ENCODE measurements at regions not wholly inside any gene's neighbourhood (a gene's known extent, or its start where the extent isn't known, plus 50 kb on each side); places are given as distances from the start of the nearest gene placed in this dataset.

DNA sequence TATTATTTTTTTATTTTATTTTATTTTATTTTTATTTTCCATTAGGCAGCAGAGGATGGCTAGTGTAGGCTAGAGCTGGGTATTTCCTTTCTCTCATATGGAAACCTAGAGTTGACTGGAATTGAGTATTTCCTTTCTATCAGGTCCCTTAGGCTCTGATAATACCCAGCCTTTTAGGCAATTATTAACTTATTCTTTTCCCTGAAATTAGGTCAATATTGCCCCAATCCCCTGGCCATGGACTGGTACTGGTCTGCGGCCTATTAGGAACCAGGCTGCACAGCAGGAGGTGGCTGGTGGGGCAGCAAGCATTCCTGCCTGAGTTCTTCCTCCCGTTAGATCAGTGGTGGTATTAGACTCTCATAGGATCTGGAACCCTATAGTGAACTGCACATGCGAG is 632.2 kb downstream of the TENT5A start:
- TF ChIP-seq FOXP1 (CRISPR knock-in tag; IDR thresholded peaks at IDR 0.05; ENCODE audit: borderline replicate concordance) (no peak), SP1 (CRISPR knock-in tag; conservative IDR thresholded peaks at IDR 0.05) (no peak), TEAD4 (CRISPR knock-in tag; IDR thresholded peaks at IDR 0.05) (no peak), CREM (CRISPR knock-in tag; IDR thresholded peaks at IDR 0.05) (no peak)
- TF ChIP-seq, protein P1, sequence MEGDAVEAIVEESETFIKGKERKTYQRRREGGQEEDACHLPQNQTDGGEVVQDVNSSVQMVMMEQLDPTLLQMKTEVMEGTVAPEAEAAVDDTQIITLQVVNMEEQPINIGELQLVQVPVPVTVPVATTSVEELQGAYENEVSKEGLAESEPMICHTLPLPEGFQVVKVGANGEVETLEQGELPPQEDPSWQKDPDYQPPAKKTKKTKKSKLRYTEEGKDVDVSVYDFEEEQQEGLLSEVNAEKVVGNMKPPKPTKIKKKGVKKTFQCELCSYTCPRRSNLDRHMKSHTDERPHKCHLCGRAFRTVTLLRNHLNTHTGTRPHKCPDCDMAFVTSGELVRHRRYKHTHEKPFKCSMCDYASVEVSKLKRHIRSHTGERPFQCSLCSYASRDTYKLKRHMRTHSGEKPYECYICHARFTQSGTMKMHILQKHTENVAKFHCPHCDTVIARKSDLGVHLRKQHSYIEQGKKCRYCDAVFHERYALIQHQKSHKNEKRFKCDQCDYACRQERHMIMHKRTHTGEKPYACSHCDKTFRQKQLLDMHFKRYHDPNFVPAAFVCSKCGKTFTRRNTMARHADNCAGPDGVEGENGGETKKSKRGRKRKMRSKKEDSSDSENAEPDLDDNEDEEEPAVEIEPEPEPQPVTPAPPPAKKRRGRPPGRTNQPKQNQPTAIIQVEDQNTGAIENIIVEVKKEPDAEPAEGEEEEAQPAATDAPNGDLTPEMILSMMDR (IDR thresholded peaks at IDR 0.05) = no peak
- TF ChIP-seq, protein P2, sequence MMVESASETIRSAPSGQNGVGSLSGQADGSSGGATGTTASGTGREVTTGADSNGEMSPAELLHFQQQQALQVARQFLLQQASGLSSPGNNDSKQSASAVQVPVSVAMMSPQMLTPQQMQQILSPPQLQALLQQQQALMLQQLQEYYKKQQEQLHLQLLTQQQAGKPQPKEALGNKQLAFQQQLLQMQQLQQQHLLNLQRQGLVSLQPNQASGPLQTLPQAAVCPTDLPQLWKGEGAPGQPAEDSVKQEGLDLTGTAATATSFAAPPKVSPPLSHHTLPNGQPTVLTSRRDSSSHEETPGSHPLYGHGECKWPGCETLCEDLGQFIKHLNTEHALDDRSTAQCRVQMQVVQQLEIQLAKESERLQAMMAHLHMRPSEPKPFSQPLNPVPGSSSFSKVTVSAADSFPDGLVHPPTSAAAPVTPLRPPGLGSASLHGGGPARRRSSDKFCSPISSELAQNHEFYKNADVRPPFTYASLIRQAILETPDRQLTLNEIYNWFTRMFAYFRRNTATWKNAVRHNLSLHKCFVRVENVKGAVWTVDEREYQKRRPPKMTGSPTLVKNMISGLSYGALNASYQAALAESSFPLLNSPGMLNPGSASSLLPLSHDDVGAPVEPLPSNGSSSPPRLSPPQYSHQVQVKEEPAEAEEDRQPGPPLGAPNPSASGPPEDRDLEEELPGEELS (CRISPR knock-in tag; IDR thresholded peaks at IDR 0.05) = no peak

All from WTC11 (cell line).